Keratinocyte (primary cell): ENCODE measurements at regions not wholly inside any gene's neighbourhood (a gene's known extent, or its start where the extent isn't known, plus 50 kb on each side); places are given as distances from the start of the nearest gene placed in this dataset.

Source experiments
- DNase-seq: peaks from one replicate; pipeline ENCODE4 v3.0.0-alpha.2; 2011; ENCODE audit warnings: low read depth, missing footprints, low spot score
- FAIRE-seq: peaks from 2 replicates; lab custom pipeline; 2011; peaks lifted over from hg19 to GRCh38; lab: Jason Lieb, UNC
- H2AFZ ChIP-seq: 2 replicates; pipeline ENCODE4 v1.6.0; 2012; ENCODE audit warnings: low read length, control low read depth, inconsistent platforms; ENCODE audit not compliant: control insufficient read depth
- H3K27ac ChIP-seq: 2 replicates; pipeline ENCODE4 v1.5.1; 2011; ENCODE audit warnings: low read length; ENCODE audit not compliant: control insufficient read depth, insufficient read depth
- H3K27me3 ChIP-seq: 3 replicates; pipeline ENCODE4 v1.6.0; 2011; ENCODE audit warnings: low read length; ENCODE audit not compliant: control insufficient read depth, insufficient read depth; ENCODE audit errors: extremely low read depth
- H3K36me3 ChIP-seq, 2 experiments: 2 replicates in 1 of 2; 3 replicates in 1 of 2; pipeline ENCODE4 v1.5.1; 2011; ENCODE audit warnings: low read length in 2 of 2, mild to moderate bottlenecking in 1 of 2; ENCODE audit not compliant: control insufficient read depth in 2 of 2, insufficient read depth in 2 of 2; ENCODE audit errors: extremely low read depth in 1 of 2
- H3K4me1 ChIP-seq: 3 replicates; pipeline ENCODE4 v1.5.1; 2011; ENCODE audit warnings: low read length; ENCODE audit not compliant: control insufficient read depth, insufficient read depth; ENCODE audit errors: extremely low read depth
- H3K4me2 ChIP-seq: 3 replicates; pipeline ENCODE4 v1.6.0; 2011; ENCODE audit warnings: low read depth, low read length; ENCODE audit not compliant: control insufficient read depth, insufficient read depth; ENCODE audit errors: extremely low read depth
- H3K4me3 ChIP-seq, 3 experiments: fragments of 200-600 bp in 1 of 3; sonication (generic) in 1 of 3; 2 replicates in 2 of 3; 3 replicates in 1 of 3; pipeline ENCODE4 v1.5.1; 2011 to 2016; ENCODE audit warnings: low read length in 3 of 3, mild to moderate bottlenecking in 3 of 3, control low read depth in 2 of 3, inconsistent platforms in 1 of 3, low read depth in 1 of 3, mixed read lengths in 1 of 3, mixed run types in 1 of 3, moderate library complexity in 1 of 3; ENCODE audit not compliant: control insufficient read depth in 2 of 3, insufficient read depth in 2 of 3; ENCODE audit errors: extremely low read depth in 1 of 3
- H3K79me2 ChIP-seq: 2 replicates; pipeline ENCODE4 v1.6.0; 2012; ENCODE audit warnings: low read length; ENCODE audit not compliant: control insufficient read depth, insufficient read depth
- H3K9ac ChIP-seq: 3 replicates; pipeline ENCODE4 v1.6.0; 2011; ENCODE audit warnings: low read length; ENCODE audit not compliant: control insufficient read depth, insufficient read depth; ENCODE audit errors: extremely low read depth
- H3K9me1 ChIP-seq: 3 replicates; pipeline ENCODE4 v1.6.0; 2011; ENCODE audit warnings: low read length; ENCODE audit not compliant: control insufficient read depth, insufficient read depth; ENCODE audit errors: extremely low read depth
- H3K9me3 ChIP-seq: 2 replicates; pipeline ENCODE4 v1.5.1; 2012; ENCODE audit warnings: low read depth, low read length; ENCODE audit not compliant: control insufficient read depth
- H4K20me1 ChIP-seq: 3 replicates; pipeline ENCODE4 v1.6.0; 2011; ENCODE audit warnings: low read length; ENCODE audit not compliant: control insufficient read depth, insufficient read depth; ENCODE audit errors: extremely low read depth
- EZH2 ChIP-seq: IDR thresholded peaks from one replicate; pipeline ENCODE4 v1.6.1; 2012; ENCODE audit warnings: inconsistent platforms, mild to moderate bottlenecking, low read length, moderate library complexity
- dilution Hi-C: fragments of 300-500 bp; cut with MboI; formaldehyde crosslinking; loops from one replicate; pipeline ENCODE4 v1.7.0; 2020; ENCODE audit warnings: low sequenced_read_pairs; ENCODE audit not compliant: extremely low pct_ligation_motif_present
- TF ChIP-seq, protein P1 (sequence below), 3 experiments: IDR thresholded peaks in 1 of 3; conservative IDR thresholded peaks in 1 of 3; optimal IDR thresholded peaks in 1 of 3; 2 replicates in 2 of 3; 3 replicates in 1 of 3; pipeline versions ENCODE3 to v1.5.1; 2011; ENCODE audit warnings: low read length in 3 of 3, mild to moderate bottlenecking in 3 of 3, moderate library complexity in 2 of 3, control low read depth in 1 of 3, inconsistent platforms in 1 of 3; ENCODE audit not compliant: insufficient read depth in 2 of 3; ENCODE audit errors: extremely low read depth in 1 of 3

DNA sequence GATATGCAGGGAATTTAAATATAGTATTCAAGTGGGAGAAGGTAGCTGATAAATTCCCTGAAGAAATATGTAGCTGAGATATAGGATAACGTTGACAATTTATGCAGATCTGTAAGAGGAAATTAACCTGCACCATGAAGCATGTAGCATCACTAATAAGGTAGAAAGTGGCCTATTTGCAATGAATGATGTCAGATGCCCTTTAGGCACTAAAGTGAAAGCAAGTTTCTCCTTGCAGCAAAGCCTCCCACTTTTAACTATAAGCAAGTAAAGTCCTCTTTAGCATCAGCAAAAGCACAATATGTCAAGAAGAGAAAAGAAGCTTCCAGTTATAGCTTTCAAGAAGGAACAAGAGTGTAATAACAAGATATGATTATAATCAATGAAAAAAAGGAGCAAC lies 102.5 kb upstream of the SLITRK1 start:
- H3K36me3 ChIP-seq: no peaks in the 10 kb centered on the region
- no peaks in the 10 kb centered on the region for H3K27me3 ChIP-seq
- H3K4me1 ChIP-seq: no peaks in the 10 kb centered on the region
- DNase-seq (no peak), FAIRE-seq (no peak)
- TF ChIP-seq EZH2: no peak
- TF ChIP-seq, protein P1, sequence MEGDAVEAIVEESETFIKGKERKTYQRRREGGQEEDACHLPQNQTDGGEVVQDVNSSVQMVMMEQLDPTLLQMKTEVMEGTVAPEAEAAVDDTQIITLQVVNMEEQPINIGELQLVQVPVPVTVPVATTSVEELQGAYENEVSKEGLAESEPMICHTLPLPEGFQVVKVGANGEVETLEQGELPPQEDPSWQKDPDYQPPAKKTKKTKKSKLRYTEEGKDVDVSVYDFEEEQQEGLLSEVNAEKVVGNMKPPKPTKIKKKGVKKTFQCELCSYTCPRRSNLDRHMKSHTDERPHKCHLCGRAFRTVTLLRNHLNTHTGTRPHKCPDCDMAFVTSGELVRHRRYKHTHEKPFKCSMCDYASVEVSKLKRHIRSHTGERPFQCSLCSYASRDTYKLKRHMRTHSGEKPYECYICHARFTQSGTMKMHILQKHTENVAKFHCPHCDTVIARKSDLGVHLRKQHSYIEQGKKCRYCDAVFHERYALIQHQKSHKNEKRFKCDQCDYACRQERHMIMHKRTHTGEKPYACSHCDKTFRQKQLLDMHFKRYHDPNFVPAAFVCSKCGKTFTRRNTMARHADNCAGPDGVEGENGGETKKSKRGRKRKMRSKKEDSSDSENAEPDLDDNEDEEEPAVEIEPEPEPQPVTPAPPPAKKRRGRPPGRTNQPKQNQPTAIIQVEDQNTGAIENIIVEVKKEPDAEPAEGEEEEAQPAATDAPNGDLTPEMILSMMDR (optimal IDR thresholded peaks at IDR 0.05 in 1 of 3, IDR thresholded peaks at IDR 0.05 in 1 of 3, conservative IDR thresholded peaks at IDR 0.05 in 1 of 3; ENCODE audit: extremely low read depth in 1 of 3, insufficient read depth in 2 of 3, low read length in 3 of 3): no peak
- H4K20me1 ChIP-seq: no peaks in the 10 kb centered on the region
- dilution Hi-C loops: no loop called here
- no peaks in the 10 kb centered on the region for H3K9me3 ChIP-seq
- H2AFZ ChIP-seq: no peak overlapping the region
- no peak overlapping the region for H3K27ac ChIP-seq
- no peak overlapping the region for H3K4me2 ChIP-seq
- H3K9me1 ChIP-seq: no peaks in the 10 kb centered on the region
- H3K9ac ChIP-seq: no peak overlapping the region
- no peaks in the 10 kb centered on the region for H3K79me2 ChIP-seq
- H3K4me3 ChIP-seq: no peak overlapping the region

DNA sequence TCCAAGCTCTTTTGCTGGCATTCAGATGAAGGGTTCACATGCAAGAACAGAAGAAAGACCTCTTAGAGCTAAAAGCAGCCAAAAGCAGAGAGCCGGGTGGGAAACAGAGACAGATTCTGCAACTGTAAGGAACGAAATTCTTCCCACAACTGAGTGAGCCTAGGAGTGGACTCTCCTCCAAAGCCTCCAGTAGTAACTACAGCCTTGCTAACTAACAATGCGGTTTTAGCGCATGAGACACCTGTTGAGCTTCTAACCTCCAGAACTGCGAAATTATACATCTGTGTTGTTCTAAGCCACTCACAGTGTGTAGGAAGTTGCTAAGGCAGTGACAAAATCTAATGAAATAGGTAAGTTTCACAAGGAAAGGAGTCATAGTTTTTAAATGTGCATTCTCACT lies 98.1 kb upstream of the SLITRK1 start:
- H3K4me3 ChIP-seq: no peak overlapping the region
- dilution Hi-C loops: no loop called here
- no peaks in the 10 kb centered on the region for H3K36me3 ChIP-seq
- H3K27me3 ChIP-seq: no peaks in the 10 kb centered on the region
- no peaks in the 10 kb centered on the region for H3K9me3 ChIP-seq
- H3K9ac ChIP-seq: no peak overlapping the region
- H3K79me2 ChIP-seq: no peaks in the 10 kb centered on the region
- H2AFZ ChIP-seq: no peak overlapping the region
- no peaks in the 10 kb centered on the region for H3K9me1 ChIP-seq
- TF ChIP-seq, protein P1 (optimal IDR thresholded peaks at IDR 0.05 in 1 of 3, IDR thresholded peaks at IDR 0.05 in 1 of 3, conservative IDR thresholded peaks at IDR 0.05 in 1 of 3; ENCODE audit: extremely low read depth in 1 of 3, insufficient read depth in 2 of 3, low read length in 3 of 3): no peak
- TF ChIP-seq EZH2: no peak
- H4K20me1 ChIP-seq: no peaks in the 10 kb centered on the region
- no peak overlapping the region for H3K4me2 ChIP-seq
- no peaks in the 10 kb centered on the region for H3K4me1 ChIP-seq
- H3K27ac ChIP-seq: no peak overlapping the region
- DNase-seq: no peak
- FAIRE-seq: no peak
